A673 (cell line): ENCODE measurements at regions not wholly inside any gene's neighbourhood (a gene's known extent, or its start where the extent isn't known, plus 50 kb on each side); places are given as distances from the start of the nearest gene placed in this dataset.

ENCODE experiments used
- BruUV-seq: library from RNA; stranded (reverse); fragments of 400-500 nt; replicated peaks from 2 replicates; lab custom pipeline; 2021; lab: Mats Ljungman, UMichigan
- CTCF ChIA-PET: fragments of 300-600 bp; sonication (Branson Sonifier 250); formaldehyde crosslinking; loops from one replicate; lab custom pipeline; 2022; ENCODE audit warnings: antibody characterized with exemption; lab: Charles Lee
- POLR2A ChIA-PET: fragments of 300-600 bp; sonication (Branson Sonifier 250); formaldehyde crosslinking; loops from one replicate; lab custom pipeline; 2022; ENCODE audit warnings: antibody characterized with exemption; ENCODE audit not compliant: low non-redundant PET; lab: Charles Lee
- DNase-seq: peaks from one replicate; pipeline ENCODE4 v3.0.0-alpha.2; 2015; ENCODE audit warnings: low spot score
- H3K27ac ChIP-seq: fragments of 200-600 bp; sonication (generic); 2 replicates; pipeline ENCODE4 v1.5.1; 2016; ENCODE audit warnings: mixed run types, low read depth, mild to moderate bottlenecking, mixed read lengths, antibody characterized with exemption, low read length; ENCODE audit not compliant: poor library complexity, severe bottlenecking
- H3K27me3 ChIP-seq: fragments of 200-600 bp; sonication (generic); replicated peaks from 2 replicates; pipeline ENCODE4 v1.6.1; 2017; ENCODE audit warnings: mixed run types, low read depth, mild to moderate bottlenecking, mixed read lengths, antibody characterized with exemption, low read length; ENCODE audit not compliant: insufficient read depth, poor library complexity
- H3K36me3 ChIP-seq: fragments of 200-600 bp; sonication (generic); 2 replicates; pipeline ENCODE4 v1.6.1; 2016; ENCODE audit warnings: mixed run types, mild to moderate bottlenecking, mixed read lengths, antibody characterized with exemption, low read length; ENCODE audit not compliant: insufficient read depth, poor library complexity, severe bottlenecking
- H3K4me1 ChIP-seq: fragments of 200-600 bp; sonication (generic); 2 replicates; pipeline ENCODE4 v1.6.1; 2017; ENCODE audit warnings: mixed run types, mild to moderate bottlenecking, mixed read lengths, antibody characterized with exemption, low read length; ENCODE audit not compliant: insufficient read depth, poor library complexity, severe bottlenecking
- H3K4me3 ChIP-seq: fragments of 200-600 bp; sonication (generic); 2 replicates; pipeline ENCODE4 v1.5.1; 2016; ENCODE audit warnings: low read depth, mixed run types, mild to moderate bottlenecking, mixed read lengths, low read length; ENCODE audit not compliant: poor library complexity, severe bottlenecking
- H3K9me3 ChIP-seq: fragments of 200-600 bp; sonication (generic); 2 replicates; pipeline ENCODE4 v1.6.1; 2016; ENCODE audit warnings: mixed run types, low read depth, mild to moderate bottlenecking, mixed read lengths, antibody characterized with exemption, low read length; ENCODE audit not compliant: poor library complexity, severe bottlenecking
- CTCF ChIP-seq: fragments of 300-800, 200-600 bp; sonication (generic); conservative IDR thresholded peaks from 2 replicates; pipeline ENCODE4 v1.5.1; 2017; ENCODE audit warnings: low read depth, mild to moderate bottlenecking, antibody characterized with exemption, low read length, moderate library complexity, mixed read lengths
- EZH2 ChIP-seq: fragments of 200-600 bp; sonication (generic); IDR thresholded peaks from 2 replicates; pipeline ENCODE4 v1.6.1; 2017; ENCODE audit warnings: borderline replicate concordance, low read depth, mild to moderate bottlenecking, mixed read lengths, antibody characterized with exemption, low read length; ENCODE audit not compliant: poor library complexity, severe bottlenecking
- intact Hi-C: fragments of 100-400 bp; cut with micrococcal nuclease; formaldehyde crosslinking; loops from one replicate; pipeline ENCODE4 v1.10.0; 2022; ENCODE audit not compliant: unreplicated experiment

GRCh38 chr12:114916541-114916940 lies 232.6 kb upstream of the TBX3 start:
- Histone ChIP-seq H3K9me3 (peaks cover 10% of the 10 kb centered on the region), H3K4me3 (no peak overlapping the region), H3K27me3 (no peaks in the 10 kb centered on the region), H3K4me1 (no peaks in the 10 kb centered on the region), H3K36me3 (no peaks in the 10 kb centered on the region), H3K27ac (no peak overlapping the region)
- no TSS peak for BruUV-seq
- POLR2A ChIA-PET, result no interaction called here
- CTCF ChIA-PET, result no interaction called here
- no peak for DNase-seq
- TF ChIP-seq EZH2, result no peak
- TF ChIP-seq CTCF, result no peak
- intact Hi-C loops, result no loop called here

GRCh38 chr12:114916124-114916523 lies 232.1 kb upstream of the TBX3 start:
- intact Hi-C loops, result no loop called here
- DNase-seq, result no peak
- ChIA-PET CTCF (no interaction called here), POLR2A (no interaction called here)
- peaks cover 8% of the 10 kb centered on the region for H3K9me3 ChIP-seq
- H3K36me3 ChIP-seq, result no peaks in the 10 kb centered on the region
- no peaks in the 10 kb centered on the region for H3K4me1 ChIP-seq
- no TSS peak for BruUV-seq
- no peaks in the 10 kb centered on the region for H3K27me3 ChIP-seq
- no peak overlapping the region for H3K27ac ChIP-seq
- no peak for TF ChIP-seq EZH2
- no peak for TF ChIP-seq CTCF
- H3K4me3 ChIP-seq, result no peak overlapping the region

GRCh38 chr12:114913871-114914801 lies 230.2 kb upstream of the TBX3 start:
- Histone ChIP-seq H3K27ac (no peak overlapping the region), H3K4me1 (no peaks in the 10 kb centered on the region), H3K36me3 (no peaks in the 10 kb centered on the region), H3K9me3 (peaks cover 8% of the 10 kb centered on the region), H3K27me3 (no peaks in the 10 kb centered on the region), H3K4me3 (no peak overlapping the region)
- POLR2A ChIA-PET, result no interaction called here
- TF ChIP-seq EZH2 (no peak), CTCF (no peak)
- BruUV-seq, result no TSS peak
- intact Hi-C loops, result no loop called here
- CTCF ChIA-PET, result no interaction called here
- no peak for DNase-seq
